ENCODE measurements at regions not wholly inside any gene's neighbourhood (a gene's known extent, or its start where the extent isn't known, plus 50 kb on each side); places are given as distances from the start of the nearest gene placed in this dataset.

GRCh38 chr6:37566950-37567349 is 67.3 kb upstream of the CCDC167 start:
- Histone ChIP-seq H3K18ac (ENCODE audit: insufficient read length, low read depth, low read length) (no peak overlapping the region), H3K79me1 (ENCODE audit: insufficient read depth, low read depth, low read length, poor library complexity, severe bottlenecking) (no peaks in the 10 kb centered on the region), H2BK5ac (ENCODE audit: insufficient read length, low read length) (no peak overlapping the region), H2BK12ac (ENCODE audit: insufficient read length, low read depth, low read length) (no peak overlapping the region), H2AFZ (ENCODE audit: low read length) (no peak overlapping the region), H2BK120ac (ENCODE audit: low read depth, low read length, poor library complexity, severe bottlenecking) (no peak overlapping the region), H4K8ac (replicated peaks; ENCODE audit: insufficient read length, low read depth, low read length) (no peak overlapping the region), H4K20me1 (ENCODE audit: control insufficient read depth, insufficient read depth, insufficient read length) (no peaks in the 10 kb centered on the region), H3T11ph (ENCODE audit: low read length) (no peak overlapping the region), H2BK15ac (ENCODE audit: low read depth, low read length) (no peak overlapping the region), H3K56ac (ENCODE audit: insufficient read length, low read depth, low read length) (no peak overlapping the region), H3K9me3 (ENCODE audit: control insufficient read depth, low read depth, low read length) (no peaks in the 10 kb centered on the region), H3K27ac (ENCODE audit: insufficient read length, low read depth, low read length) (no peak overlapping the region), H3K9ac (ENCODE audit: extremely low read depth, insufficient read length, low read length) (no peak overlapping the region), H3K23me2 (ENCODE audit: insufficient read length, low read depth, low read length, poor library complexity, severe bottlenecking) (peaks cover 10% of the 10 kb centered on the region), H3K14ac (ENCODE audit: insufficient read depth, low read length) (no peak overlapping the region), H3K23ac (ENCODE audit: insufficient read length, low read depth, low read length) (no peak overlapping the region), H3K4me1 (ENCODE audit: insufficient read depth, low read length) (no peaks in the 10 kb centered on the region; the same call in 1 of the 2 replicates), H3K4me2 (ENCODE audit: insufficient read depth, insufficient read length, low read length) (no peak overlapping the region), H3K4ac (ENCODE audit: low read depth, low read length) (no peak overlapping the region), H2AK5ac (ENCODE audit: insufficient read length, low read length) (no peak overlapping the region), H2BK20ac (ENCODE audit: low read depth, low read length, poor library complexity, severe bottlenecking) (no peak overlapping the region), H3K79me2 (ENCODE audit: insufficient read depth, low read length) (no peaks in the 10 kb centered on the region), H3K27me3 (ENCODE audit: insufficient read depth, low read length) (peaks cover 3% of the 10 kb centered on the region; the same call in 1 of the 2 replicates), H4K91ac (ENCODE audit: insufficient read length, low read depth, low read length) (no peak overlapping the region), H4K5ac (ENCODE audit: insufficient read length, low read depth, low read length) (no peak overlapping the region)
- Mint-ChIP-seq H3K4me3 (peak overlapping the region in 1 of 2 experiments; percentile 47; a peak in 2 of 5 replicates), H3K27ac (no peak overlapping the region), H3K27me3 (ENCODE audit: low read depth) (peaks cover 31% of the 10 kb centered on the region), H3K36me3 (ENCODE audit: insufficient read depth in 1 of 3, low read depth in 3 of 3) (no peaks in the 10 kb centered on the region), H3K9me3 (no peaks in the 10 kb centered on the region; a peak in 2 of 5 replicates), H3K4me1 (peaks cover 16 to 32% of the 10 kb centered on the region in 2 experiments)
- TF ChIP-seq CTCF (conservative IDR thresholded peaks at IDR 0.05), result no peak
- DNase-seq, result no peak
- no CpG with 5 or more reads among the region's 3 CpGs for WGBS (ENCODE audit: extremely low coverage, insufficient read length, low lambda C conversion rate)

Measured in H9 (cell line).